Keratinocyte (primary cell): ENCODE measurements at regions not wholly inside any gene's neighbourhood (a gene's known extent, or its start where the extent isn't known, plus 50 kb on each side); places are given as distances from the start of the nearest gene placed in this dataset.

Source experiments
- DNase-seq: peaks from one replicate; pipeline ENCODE4 v3.0.0-alpha.2; 2011; ENCODE audit warnings: low read depth, missing footprints, low spot score
- FAIRE-seq: peaks from 2 replicates; lab custom pipeline; 2011; peaks lifted over from hg19 to GRCh38; lab: Jason Lieb, UNC
- H2AFZ ChIP-seq: 2 replicates; pipeline ENCODE4 v1.6.0; 2012; ENCODE audit warnings: low read length, control low read depth, inconsistent platforms; ENCODE audit not compliant: control insufficient read depth
- H3K27ac ChIP-seq: 2 replicates; pipeline ENCODE4 v1.5.1; 2011; ENCODE audit warnings: low read length; ENCODE audit not compliant: control insufficient read depth, insufficient read depth
- H3K27me3 ChIP-seq: 3 replicates; pipeline ENCODE4 v1.6.0; 2011; ENCODE audit warnings: low read length; ENCODE audit not compliant: control insufficient read depth, insufficient read depth; ENCODE audit errors: extremely low read depth
- H3K36me3 ChIP-seq, 2 experiments: 2 replicates in 1 of 2; 3 replicates in 1 of 2; pipeline ENCODE4 v1.5.1; 2011; ENCODE audit warnings: low read length in 2 of 2, mild to moderate bottlenecking in 1 of 2; ENCODE audit not compliant: control insufficient read depth in 2 of 2, insufficient read depth in 2 of 2; ENCODE audit errors: extremely low read depth in 1 of 2
- H3K4me1 ChIP-seq: 3 replicates; pipeline ENCODE4 v1.5.1; 2011; ENCODE audit warnings: low read length; ENCODE audit not compliant: control insufficient read depth, insufficient read depth; ENCODE audit errors: extremely low read depth
- H3K4me2 ChIP-seq: 3 replicates; pipeline ENCODE4 v1.6.0; 2011; ENCODE audit warnings: low read depth, low read length; ENCODE audit not compliant: control insufficient read depth, insufficient read depth; ENCODE audit errors: extremely low read depth
- H3K4me3 ChIP-seq, 3 experiments: fragments of 200-600 bp in 1 of 3; sonication (generic) in 1 of 3; 2 replicates in 2 of 3; 3 replicates in 1 of 3; pipeline ENCODE4 v1.5.1; 2011 to 2016; ENCODE audit warnings: low read length in 3 of 3, mild to moderate bottlenecking in 3 of 3, control low read depth in 2 of 3, inconsistent platforms in 1 of 3, low read depth in 1 of 3, mixed read lengths in 1 of 3, mixed run types in 1 of 3, moderate library complexity in 1 of 3; ENCODE audit not compliant: control insufficient read depth in 2 of 3, insufficient read depth in 2 of 3; ENCODE audit errors: extremely low read depth in 1 of 3
- H3K79me2 ChIP-seq: 2 replicates; pipeline ENCODE4 v1.6.0; 2012; ENCODE audit warnings: low read length; ENCODE audit not compliant: control insufficient read depth, insufficient read depth
- H3K9ac ChIP-seq: 3 replicates; pipeline ENCODE4 v1.6.0; 2011; ENCODE audit warnings: low read length; ENCODE audit not compliant: control insufficient read depth, insufficient read depth; ENCODE audit errors: extremely low read depth
- H3K9me1 ChIP-seq: 3 replicates; pipeline ENCODE4 v1.6.0; 2011; ENCODE audit warnings: low read length; ENCODE audit not compliant: control insufficient read depth, insufficient read depth; ENCODE audit errors: extremely low read depth
- H3K9me3 ChIP-seq: 2 replicates; pipeline ENCODE4 v1.5.1; 2012; ENCODE audit warnings: low read depth, low read length; ENCODE audit not compliant: control insufficient read depth
- H4K20me1 ChIP-seq: 3 replicates; pipeline ENCODE4 v1.6.0; 2011; ENCODE audit warnings: low read length; ENCODE audit not compliant: control insufficient read depth, insufficient read depth; ENCODE audit errors: extremely low read depth
- CTCF ChIP-seq, 3 experiments: IDR thresholded peaks in 1 of 3; conservative IDR thresholded peaks in 1 of 3; optimal IDR thresholded peaks in 1 of 3; 2 replicates in 2 of 3; 3 replicates in 1 of 3; pipeline versions ENCODE3 to v1.5.1; 2011; ENCODE audit warnings: low read length in 3 of 3, mild to moderate bottlenecking in 3 of 3, moderate library complexity in 2 of 3, control low read depth in 1 of 3, inconsistent platforms in 1 of 3; ENCODE audit not compliant: insufficient read depth in 2 of 3; ENCODE audit errors: extremely low read depth in 1 of 3
- EZH2 ChIP-seq: IDR thresholded peaks from one replicate; pipeline ENCODE4 v1.6.1; 2012; ENCODE audit warnings: inconsistent platforms, mild to moderate bottlenecking, low read length, moderate library complexity
- dilution Hi-C: fragments of 300-500 bp; cut with MboI; formaldehyde crosslinking; loops from one replicate; pipeline ENCODE4 v1.7.0; 2020; ENCODE audit warnings: low sequenced_read_pairs; ENCODE audit not compliant: extremely low pct_ligation_motif_present

- H3K27me3 ChIP-seq: peaks cover 17% of the 10 kb centered on the region
- no peaks in the 10 kb centered on the region for H3K79me2 ChIP-seq
- DNase-seq: no peak
- H3K9me3 ChIP-seq: no peaks in the 10 kb centered on the region
- H3K9ac ChIP-seq: no peak overlapping the region
- TF ChIP-seq CTCF (optimal IDR thresholded peaks at IDR 0.05 in 1 of 3, IDR thresholded peaks at IDR 0.05 in 1 of 3, conservative IDR thresholded peaks at IDR 0.05 in 1 of 3; ENCODE audit: extremely low read depth in 1 of 3, insufficient read depth in 2 of 3, low read length in 3 of 3): no peak
- H4K20me1 ChIP-seq: no peaks in the 10 kb centered on the region
- no peak overlapping the region for H3K4me3 ChIP-seq
- no peaks in the 10 kb centered on the region for H3K36me3 ChIP-seq
- no peak overlapping the region for H3K27ac ChIP-seq
- dilution Hi-C loops: no loop called here
- no peak overlapping the region for H3K4me2 ChIP-seq
- H2AFZ ChIP-seq: no peak overlapping the region
- H3K9me1 ChIP-seq: no peaks in the 10 kb centered on the region
- no peak for FAIRE-seq
- no peaks in the 10 kb centered on the region for H3K4me1 ChIP-seq
Observed at GRCh38 chr22:22341736-22342135, 97.2 kb downstream of the VPREB1 start.

GRCh38 chr22:22342697-22343580 is 98.4 kb downstream of the VPREB1 start:
- no peaks in the 10 kb centered on the region for H4K20me1 ChIP-seq
- no peaks in the 10 kb centered on the region for H3K4me1 ChIP-seq
- no peak overlapping the region for H3K9ac ChIP-seq
- peaks cover 17% of the 10 kb centered on the region for H3K27me3 ChIP-seq
- no peak overlapping the region for H3K27ac ChIP-seq
- dilution Hi-C loops: no loop called here
- no peaks in the 10 kb centered on the region for H3K36me3 ChIP-seq
- no peak overlapping the region for H3K4me2 ChIP-seq
- H3K79me2 ChIP-seq: no peaks in the 10 kb centered on the region
- FAIRE-seq: peak; percentile 84
- TF ChIP-seq CTCF (optimal IDR thresholded peaks at IDR 0.05 in 1 of 3, IDR thresholded peaks at IDR 0.05 in 1 of 3, conservative IDR thresholded peaks at IDR 0.05 in 1 of 3; ENCODE audit: extremely low read depth in 1 of 3, insufficient read depth in 2 of 3, low read length in 3 of 3): peak; percentile 91 to 99 (median 96)
- TF ChIP-seq EZH2: no peak
- H2AFZ ChIP-seq: no peak overlapping the region
- H3K9me1 ChIP-seq: no peaks in the 10 kb centered on the region
- no peaks in the 10 kb centered on the region for H3K9me3 ChIP-seq
- DNase-seq: peak; percentile 66
- no peak overlapping the region for H3K4me3 ChIP-seq
